ENCODE measurements at regions not wholly inside any gene's neighbourhood (a gene's known extent, or its start where the extent isn't known, plus 50 kb on each side); places are given as distances from the start of the nearest gene placed in this dataset.

DNA sequence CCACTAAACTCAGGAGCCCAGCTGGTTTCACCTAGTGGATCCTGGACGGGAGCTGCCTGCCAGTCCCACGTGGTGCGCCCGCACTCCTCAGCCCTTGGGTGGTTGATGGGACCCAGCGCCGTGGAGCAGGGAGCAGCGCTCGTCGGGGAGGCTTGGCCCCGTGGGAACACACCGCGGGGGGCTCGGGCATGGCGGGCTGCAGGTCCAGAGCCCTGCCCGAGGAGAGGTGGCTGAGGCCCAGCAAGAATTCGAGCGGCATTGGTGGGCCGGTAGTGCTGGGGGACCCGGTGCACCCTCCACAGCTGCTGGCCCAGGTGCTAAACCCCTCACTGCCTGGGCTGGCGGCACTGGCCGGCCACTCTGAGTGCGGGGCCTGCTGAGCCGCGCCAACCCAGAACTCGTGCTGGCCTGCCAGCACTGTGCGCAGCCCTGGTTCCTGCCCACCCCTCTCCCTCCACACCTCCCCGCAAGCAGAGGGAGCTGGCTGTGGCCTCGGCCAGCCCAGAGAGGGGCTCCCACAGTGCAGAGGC, 137.3 kb downstream of the TRIB2 start:
- DNase-seq (ENCODE audit: low read depth, low spot score) (no peak), FAIRE-seq (no peak)
- Histone ChIP-seq H3K27me3 (ENCODE audit: control insufficient read depth in 2 of 2, insufficient read depth in 2 of 2, low read length in 2 of 2) (no peaks in the 10 kb centered on the region), H3K4me1 (ENCODE audit: control insufficient read depth, extremely low read depth, insufficient read depth, low read length) (peaks cover 27% of the 10 kb centered on the region), H3K4me2 (ENCODE audit: insufficient read depth, low read length) (no peak overlapping the region), H3K9ac (replicated peaks; ENCODE audit: extremely low read depth, insufficient read depth, low read length) (no peak overlapping the region), H3K27ac (ENCODE audit: insufficient read depth, low read depth, low read length) (no peak overlapping the region), H3K4me3 (replicated peaks in 1 of 3; ENCODE audit: insufficient read depth in 1 of 3, low read depth in 1 of 3, low read length in 3 of 3) (no peak overlapping the region), H3K9me1 (replicated peaks; ENCODE audit: control insufficient read depth, extremely low read depth, insufficient read depth, low read length) (no peaks in the 10 kb centered on the region), H3K9me3 (replicated peaks; ENCODE audit: control insufficient read depth, insufficient read depth, low read length) (no peaks in the 10 kb centered on the region), H3K36me3 (ENCODE audit: control insufficient read depth in 2 of 2, extremely low read depth in 1 of 2, insufficient read depth in 2 of 2, low read length in 2 of 2) (no peaks in the 10 kb centered on the region), H4K20me1 (replicated peaks; ENCODE audit: control insufficient read depth, extremely low read depth, insufficient read depth, low read length) (no peaks in the 10 kb centered on the region), H2AFZ (ENCODE audit: low read depth, low read length) (no peak overlapping the region), H3K79me2 (ENCODE audit: control insufficient read depth, insufficient read depth, low read length) (no peaks in the 10 kb centered on the region)
- dilution Hi-C loops (cut with MboI; ENCODE audit: extremely low pct_ligation_motif_present, low sequenced_read_pairs) (no loop called here), intact Hi-C loops (cut with micrococcal nuclease) (no loop called here)
- ChIA-PET POLR2A (no interaction called here), CTCF (interaction anchor here (1.1 kb wide), 1 partner anchor 77 kb away, joined by 5 read pairs; no protein-coding TSS in a partner anchor)
- TF ChIP-seq, protein P1, sequence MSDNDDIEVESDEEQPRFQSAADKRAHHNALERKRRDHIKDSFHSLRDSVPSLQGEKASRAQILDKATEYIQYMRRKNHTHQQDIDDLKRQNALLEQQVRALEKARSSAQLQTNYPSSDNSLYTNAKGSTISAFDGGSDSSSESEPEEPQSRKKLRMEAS (IDR thresholded peaks at IDR 0.05; ENCODE audit: insufficient read depth, insufficient read length), result no peak
- TF ChIP-seq POLR2AphosphoS5 (IDR thresholded peaks at IDR 0.05; ENCODE audit: insufficient read depth, low read depth, low read length) (no peak), EZH2 (IDR thresholded peaks at IDR 0.05; ENCODE audit: borderline replicate concordance, low read depth, low read length, severe bottlenecking) (no peak), GATA2 (IDR thresholded peaks at IDR 0.05; ENCODE audit: insufficient read depth, insufficient read length, low read depth, low read length) (no peak), JUN (IDR thresholded peaks at IDR 0.05; ENCODE audit: borderline replicate concordance, insufficient read depth, insufficient read length, low read depth) (no peak), POLR2A (IDR thresholded peaks at IDR 0.05; ENCODE audit: low read depth, low read length) (no peak), MYC (IDR thresholded peaks at IDR 0.05; ENCODE audit: low read depth, low read length) (no peak), FOS (IDR thresholded peaks at IDR 0.05; ENCODE audit: borderline replicate concordance, insufficient read depth, low read length) (no peak)
- TF ChIP-seq, protein P2, sequence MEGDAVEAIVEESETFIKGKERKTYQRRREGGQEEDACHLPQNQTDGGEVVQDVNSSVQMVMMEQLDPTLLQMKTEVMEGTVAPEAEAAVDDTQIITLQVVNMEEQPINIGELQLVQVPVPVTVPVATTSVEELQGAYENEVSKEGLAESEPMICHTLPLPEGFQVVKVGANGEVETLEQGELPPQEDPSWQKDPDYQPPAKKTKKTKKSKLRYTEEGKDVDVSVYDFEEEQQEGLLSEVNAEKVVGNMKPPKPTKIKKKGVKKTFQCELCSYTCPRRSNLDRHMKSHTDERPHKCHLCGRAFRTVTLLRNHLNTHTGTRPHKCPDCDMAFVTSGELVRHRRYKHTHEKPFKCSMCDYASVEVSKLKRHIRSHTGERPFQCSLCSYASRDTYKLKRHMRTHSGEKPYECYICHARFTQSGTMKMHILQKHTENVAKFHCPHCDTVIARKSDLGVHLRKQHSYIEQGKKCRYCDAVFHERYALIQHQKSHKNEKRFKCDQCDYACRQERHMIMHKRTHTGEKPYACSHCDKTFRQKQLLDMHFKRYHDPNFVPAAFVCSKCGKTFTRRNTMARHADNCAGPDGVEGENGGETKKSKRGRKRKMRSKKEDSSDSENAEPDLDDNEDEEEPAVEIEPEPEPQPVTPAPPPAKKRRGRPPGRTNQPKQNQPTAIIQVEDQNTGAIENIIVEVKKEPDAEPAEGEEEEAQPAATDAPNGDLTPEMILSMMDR (IDR thresholded peaks at IDR 0.05; ENCODE audit: extremely low read depth in 1 of 2, insufficient read depth in 1 of 2, low read depth in 1 of 2, low read length in 2 of 2), result no peak
- BruUV-seq (replicated peaks), result no TSS peak

All from endothelial cell of umbilical vein (primary cell).